ENCODE measurements at regions not wholly inside any gene's neighbourhood (a gene's known extent, or its start where the extent isn't known, plus 50 kb on each side); places are given as distances from the start of the nearest gene placed in this dataset.

- no peak overlapping the region for H3K4me3 ChIP-seq (replicated peaks; ENCODE audit: low read depth, low read length)
- no peak for TF ChIP-seq CTCF (IDR thresholded peaks at IDR 0.05; ENCODE audit: low read depth, low read length, missing control alignments)
- no peak for DNase-seq (ENCODE audit: extremely low read depth, low read depth)
Measured at GRCh38 chr11:135033540-135033939, 621.5 kb upstream of the B3GAT1 start.

DNA sequence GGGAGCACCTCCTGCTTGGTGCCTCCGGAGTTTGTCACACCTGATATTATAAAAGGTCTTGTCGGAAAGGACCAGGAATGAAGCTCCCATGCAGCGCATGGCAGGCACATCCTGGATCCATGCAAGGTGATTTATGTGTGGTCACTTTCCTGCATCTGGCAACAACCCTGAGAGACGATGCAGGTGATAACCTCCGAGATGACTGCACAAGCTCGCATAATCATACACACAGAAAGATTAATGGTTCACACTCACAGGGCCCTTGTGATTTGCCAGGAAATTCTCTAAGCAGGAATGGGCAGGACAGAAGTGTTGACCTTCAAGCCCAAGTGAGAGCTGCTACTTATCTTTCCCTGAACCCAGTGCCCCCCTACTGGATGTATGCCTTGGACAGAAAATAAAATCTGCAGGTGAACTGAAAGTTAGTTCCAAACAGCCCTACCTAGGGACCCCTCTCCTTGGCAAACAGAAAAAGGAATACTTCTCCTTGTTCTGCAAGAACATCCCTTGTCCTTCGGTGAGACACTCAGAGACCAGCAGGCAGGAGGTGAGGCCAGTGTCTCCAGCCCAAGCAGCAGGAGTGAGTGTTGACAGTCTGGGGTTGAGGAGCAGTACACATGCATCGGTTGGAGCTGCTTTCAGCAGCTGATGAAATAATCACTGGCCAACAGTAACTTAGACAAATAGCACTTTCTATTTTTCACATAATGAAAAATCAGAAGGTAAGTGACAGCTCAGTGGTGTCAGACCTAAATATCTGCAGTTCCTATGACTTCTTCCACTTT, 619.4 kb upstream of the B3GAT1 start:
- DNase-seq (ENCODE audit: extremely low read depth, low read depth), result no peak
- H3K4me3 ChIP-seq (replicated peaks; ENCODE audit: low read depth, low read length), result no peak overlapping the region
- no peak for TF ChIP-seq CTCF (IDR thresholded peaks at IDR 0.05; ENCODE audit: low read depth, low read length, missing control alignments)

- no peak for TF ChIP-seq CTCF (IDR thresholded peaks at IDR 0.05; ENCODE audit: low read depth, low read length, missing control alignments)
- H3K4me3 ChIP-seq (replicated peaks; ENCODE audit: low read depth, low read length), result no peak overlapping the region
- DNase-seq (ENCODE audit: extremely low read depth, low read depth), result no peak
Measured at GRCh38 chr11:135027461-135027860, 615.4 kb upstream of the B3GAT1 start.

DNA sequence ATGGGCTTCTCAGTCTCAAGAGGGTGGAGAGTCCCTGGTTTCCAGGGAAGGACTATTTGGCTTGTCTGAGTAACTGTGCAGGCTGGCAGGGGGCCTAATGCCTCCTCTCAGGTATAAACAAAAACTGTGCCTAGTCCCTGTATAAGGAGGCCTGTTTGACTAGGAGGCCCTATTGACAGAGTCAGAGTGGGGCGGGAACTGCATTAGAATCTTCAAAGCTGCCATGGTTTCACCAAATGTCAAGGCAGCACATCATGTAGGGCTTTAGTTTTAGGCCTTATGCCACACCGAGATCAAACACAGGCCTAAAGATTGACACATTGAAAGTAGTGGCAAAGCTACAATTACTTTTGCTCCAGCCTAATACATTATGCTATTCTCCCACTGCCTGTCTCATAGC, 611.5 kb upstream of the B3GAT1 start:
- no peak overlapping the region for H3K4me3 ChIP-seq (replicated peaks; ENCODE audit: low read depth, low read length)
- DNase-seq (ENCODE audit: extremely low read depth, low read depth), result no peak
- no peak for TF ChIP-seq CTCF (IDR thresholded peaks at IDR 0.05; ENCODE audit: low read depth, low read length, missing control alignments)

GRCh38 chr11:135022454-135022853, 610.4 kb upstream of the B3GAT1 start:
- no peak for DNase-seq (ENCODE audit: extremely low read depth, low read depth)
- H3K4me3 ChIP-seq (replicated peaks; ENCODE audit: low read depth, low read length), result no peak overlapping the region
- no peak for TF ChIP-seq CTCF (IDR thresholded peaks at IDR 0.05; ENCODE audit: low read depth, low read length, missing control alignments)

GRCh38 chr11:135019899-135020298, 607.9 kb upstream of the B3GAT1 start:
- no peak for TF ChIP-seq CTCF (IDR thresholded peaks at IDR 0.05; ENCODE audit: low read depth, low read length, missing control alignments)
- DNase-seq (ENCODE audit: extremely low read depth, low read depth), result no peak
- no peak overlapping the region for H3K4me3 ChIP-seq (replicated peaks; ENCODE audit: low read depth, low read length)

Data from HFF-Myc (cell line).